Fibroblast of pulmonary artery (primary cell): ENCODE measurements at regions not wholly inside any gene's neighbourhood (a gene's known extent, or its start where the extent isn't known, plus 50 kb on each side); places are given as distances from the start of the nearest gene placed in this dataset.
"Not testable (repeated sequence)": the region's sequence is repeated elsewhere in the genome, so short reads cannot be mapped to it uniquely, and the experiment has no call there.

Source experiments
- DNase-seq: peaks from one replicate; pipeline ENCODE4 v3.0.0-alpha.2; 2010; ENCODE audit warnings: low read depth
- H3K4me3 ChIP-seq: replicated peaks from 2 replicates; pipeline ENCODE4 v1.5.1; 2011; ENCODE audit warnings: low read depth, mild to moderate bottlenecking, control low read depth, low read length, moderate library complexity
- CTCF ChIP-seq: IDR thresholded peaks from 2 replicates; pipeline ENCODE4 v1.5.1; 2011; ENCODE audit warnings: mild to moderate bottlenecking, control low read depth, low read length, inconsistent platforms; ENCODE audit errors: missing control alignments

GRCh38 chr3:106349191-106349881, 480.5 kb upstream of the CBLB start:
- no peak for TF ChIP-seq CTCF

GRCh38 chr3:106355873-106356272, 487.1 kb upstream of the CBLB start:
- no peak for TF ChIP-seq CTCF
- no peak for DNase-seq
- H3K4me3 ChIP-seq, result no peak overlapping the region

More at GRCh38 chr3:106349191-106349881, 480.5 kb upstream of the CBLB start:
- H3K4me3 ChIP-seq, result no peak overlapping the region
- DNase-seq, result no peak

GRCh38 chr3:106359692-106360091, 490.9 kb upstream of the CBLB start:
- no peak overlapping the region for H3K4me3 ChIP-seq
- TF ChIP-seq CTCF, result no peak
- DNase-seq, result no peak

- H3K4me3 ChIP-seq, DNase-seq: not testable (repeated sequence)
Measured at GRCh38 chr3:106360901-106361300, 492.1 kb upstream of the CBLB start.

- DNase-seq, result no peak
- no peak overlapping the region for H3K4me3 ChIP-seq
- TF ChIP-seq CTCF, result no peak
Measured at GRCh38 chr3:106364477-106364876, 495.7 kb upstream of the CBLB start.

GRCh38 chr3:106365061-106365691, 496.4 kb upstream of the CBLB start:
- no peak for TF ChIP-seq CTCF
- no peak overlapping the region for H3K4me3 ChIP-seq
- no peak for DNase-seq

- TF ChIP-seq CTCF, result no peak
- no peak for DNase-seq
- no peak overlapping the region for H3K4me3 ChIP-seq
Measured at GRCh38 chr3:106366352-106366751, 497.5 kb upstream of the CBLB start.
